GM19324 (cell line): ENCODE measurements at regions not wholly inside any gene's neighbourhood (a gene's known extent, or its start where the extent isn't known, plus 50 kb on each side); places are given as distances from the start of the nearest gene placed in this dataset.
A peak's percentile ranks its signal among the peaks of the same experiment; 100 is the strongest.

ENCODE experiments used
- ATAC-seq: cut with Tn5 transposase; IDR thresholded peaks from one replicate; pipeline ENCODE4 v1.9.1; 2021; ENCODE audit warnings: mild to moderate bottlenecking, moderate library complexity; ENCODE audit not compliant: unreplicated experiment, low FRiP score

GRCh38 chr13:31923134-31923763 lies 108.3 kb upstream of the FRY start:
- no peak for ATAC-seq

GRCh38 chr13:31925079-31925478 lies 106.5 kb upstream of the FRY start:
- no peak for ATAC-seq

GRCh38 chr13:31927219-31927653 lies 104.3 kb upstream of the FRY start:
- ATAC-seq = no peak

GRCh38 chr13:31929031-31929770 lies 102.4 kb upstream of the FRY start:
- ATAC-seq = no peak

GRCh38 chr13:31930490-31930889 lies 101.1 kb upstream of the FRY start:
- peak; percentile 32 for ATAC-seq

GRCh38 chr13:31930901-31931522 lies 100.6 kb upstream of the FRY start:
- ATAC-seq = peak; percentile 96

GRCh38 chr13:31937436-31937835 lies 94.1 kb upstream of the FRY start:
- ATAC-seq = no peak

GRCh38 chr13:31940076-31940475 lies 91.5 kb upstream of the FRY start:
- ATAC-seq = no peak

- no peak for ATAC-seq
Observed at GRCh38 chr13:31943591-31943990, 88.0 kb upstream of the FRY start.

GRCh38 chr13:31944262-31945160 lies 87.1 kb upstream of the FRY start:
- ATAC-seq = no peak

- no peak for ATAC-seq
Observed at GRCh38 chr13:31945202-31945961, 86.2 kb upstream of the FRY start.

GRCh38 chr13:31946091-31946770 lies 85.3 kb upstream of the FRY start:
- ATAC-seq = no peak

- no peak for ATAC-seq
Observed at GRCh38 chr13:31947105-31947504, 84.5 kb upstream of the FRY start.

- ATAC-seq = no peak
Observed at GRCh38 chr13:31947506-31947905, 84.1 kb upstream of the FRY start.

- no peak for ATAC-seq
Observed at GRCh38 chr13:31949486-31949885, 82.1 kb upstream of the FRY start.

- no peak for ATAC-seq
Observed at GRCh38 chr13:31950111-31950815, 81.3 kb upstream of the FRY start.

- peak; percentile 97 for ATAC-seq
Observed at GRCh38 chr13:31951215-31951678, 80.3 kb upstream of the FRY start.

- ATAC-seq = no peak
Observed at GRCh38 chr13:31952641-31953380, 78.8 kb upstream of the FRY start.
